HuH-7 (cell line): ENCODE measurements at regions not wholly inside any gene's neighbourhood (a gene's known extent, or its start where the extent isn't known, plus 50 kb on each side); places are given as distances from the start of the nearest gene placed in this dataset.
"Not testable (repeated sequence)": the region's sequence is repeated elsewhere in the genome, so short reads cannot be mapped to it uniquely, and the experiment has no call there.

ENCODE experiments used
- DNase-seq: peaks from one replicate; pipeline ENCODE4 v3.0.0; 2011; ENCODE audit warnings: low spot score

DNA sequence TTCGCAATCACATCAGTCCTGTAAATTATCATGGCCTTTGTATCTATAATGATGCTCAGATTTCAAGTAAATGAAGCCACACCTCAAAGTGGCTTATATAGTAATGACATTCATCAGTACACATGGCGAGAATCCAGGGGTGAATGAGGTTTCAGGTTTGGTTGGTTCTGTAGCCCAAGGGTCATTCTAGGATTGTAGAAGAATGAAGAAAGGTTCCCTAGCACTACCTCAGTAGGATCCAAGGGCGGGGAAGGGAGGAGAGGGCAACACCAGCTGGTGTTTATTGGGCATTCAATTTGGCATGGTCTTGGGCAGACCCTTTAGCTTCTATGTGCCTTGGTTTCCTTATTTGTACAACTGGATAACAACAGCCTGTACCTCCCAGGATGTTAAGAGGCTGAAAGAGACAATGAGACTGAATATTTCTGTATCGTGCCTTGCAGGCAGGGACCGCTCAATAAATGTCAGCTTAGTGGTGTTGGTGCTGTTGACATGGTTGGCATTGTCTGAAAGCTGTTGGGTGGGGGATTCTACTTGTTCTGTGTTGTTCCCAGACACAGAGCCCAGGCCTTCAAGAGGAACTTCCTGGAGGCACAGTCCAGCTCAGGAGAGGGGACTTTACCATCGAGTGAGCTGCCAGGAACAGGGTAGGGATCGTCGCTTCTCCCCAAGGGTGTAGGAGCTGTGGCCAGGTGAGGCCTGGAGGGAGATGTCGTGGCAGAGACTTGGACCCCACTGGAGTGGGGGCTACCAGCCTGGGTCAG lies 388.2 kb downstream of the PTPRU start:
- DNase-seq: no peak

DNA sequence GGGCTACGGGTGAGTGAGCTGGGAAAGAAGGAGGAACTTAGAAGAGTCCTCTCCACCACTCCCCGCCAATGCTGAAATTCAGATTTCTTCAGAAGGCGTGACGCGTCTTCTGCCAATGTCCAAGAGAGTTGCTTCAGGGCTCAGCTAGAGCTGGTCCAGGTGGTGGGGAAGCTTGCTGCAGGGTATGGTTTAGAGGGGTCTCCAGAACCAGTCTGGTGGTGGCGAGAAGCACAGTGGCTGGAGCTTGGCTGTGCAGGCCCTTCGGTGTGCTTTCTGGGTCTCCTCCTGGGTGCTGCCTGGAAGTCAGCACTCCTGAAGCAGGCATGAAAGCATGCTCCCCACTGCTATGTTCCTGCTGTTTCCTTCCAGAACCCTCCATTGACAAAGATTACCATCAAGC lies 387.2 kb downstream of the PTPRU start:
- DNase-seq: no peak

DNA sequence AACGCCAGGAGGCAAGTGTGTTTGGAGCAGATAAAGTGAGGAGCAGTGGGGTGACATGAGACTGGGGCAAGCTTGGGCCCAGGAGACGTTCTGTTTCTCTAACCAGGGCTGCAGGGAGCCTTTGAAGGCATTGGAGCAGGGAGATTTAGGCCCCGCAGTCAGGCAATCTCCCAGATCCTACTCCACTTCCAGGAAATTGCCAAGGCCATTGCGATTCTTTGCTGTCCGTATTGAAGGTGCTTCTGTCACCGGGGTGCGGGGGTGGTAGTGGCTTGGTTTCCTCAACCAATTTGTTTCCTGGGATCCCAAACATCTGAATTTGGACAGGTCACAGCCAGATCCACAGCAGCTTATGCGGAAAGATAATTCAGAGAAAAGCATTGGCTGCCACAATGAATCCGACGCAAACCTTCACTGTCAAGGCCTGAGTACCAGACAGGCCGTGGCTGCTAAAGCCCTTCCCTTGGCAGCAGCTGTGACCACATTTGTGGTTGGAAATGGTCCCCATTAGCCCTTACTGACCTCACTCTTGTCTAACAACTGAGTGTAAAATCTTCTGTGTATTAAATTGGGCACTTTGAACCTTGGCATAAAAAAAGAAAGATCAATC lies 385.6 kb downstream of the PTPRU start:
- no peak for DNase-seq

DNA sequence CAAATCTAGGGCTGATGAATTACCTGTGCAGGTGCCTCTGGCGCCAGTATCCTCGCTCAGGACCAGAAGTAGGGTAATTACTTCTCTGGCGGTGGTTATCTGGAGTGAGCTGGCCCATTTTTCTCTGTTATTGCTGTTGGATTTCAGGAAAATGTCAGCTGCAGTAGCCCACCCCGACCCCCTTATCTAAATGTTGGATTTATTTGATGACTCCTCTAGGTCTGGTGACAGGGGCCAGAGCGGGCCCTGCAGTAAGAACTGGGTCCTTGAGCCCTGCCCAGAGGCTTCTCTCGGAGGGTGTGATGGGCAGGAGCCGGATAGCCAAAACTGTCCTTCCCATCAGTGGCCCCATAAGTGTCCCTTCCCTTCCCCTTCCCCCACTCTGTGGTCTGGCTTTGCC lies 384.3 kb downstream of the PTPRU start:
- no peak for DNase-seq

DNA sequence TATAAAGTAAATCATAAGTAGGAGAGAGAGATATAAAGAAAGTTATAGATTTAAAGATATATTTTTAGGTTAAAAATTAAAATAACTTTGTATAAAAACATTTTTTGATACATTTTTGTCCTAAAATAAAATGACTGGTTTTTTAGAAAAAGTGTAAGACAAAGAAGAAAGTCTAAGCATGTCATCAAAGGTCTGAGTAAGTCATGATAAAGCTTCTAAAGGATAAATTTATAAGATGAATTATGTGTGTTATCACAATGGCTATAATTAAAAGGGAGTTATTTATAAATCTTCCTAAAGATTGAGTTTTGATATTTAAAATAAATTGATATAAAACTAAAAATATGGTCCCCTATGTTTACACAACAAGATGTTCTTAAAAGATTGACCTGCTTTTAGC lies 370.9 kb downstream of the PTPRU start:
- DNase-seq: no peak

DNA sequence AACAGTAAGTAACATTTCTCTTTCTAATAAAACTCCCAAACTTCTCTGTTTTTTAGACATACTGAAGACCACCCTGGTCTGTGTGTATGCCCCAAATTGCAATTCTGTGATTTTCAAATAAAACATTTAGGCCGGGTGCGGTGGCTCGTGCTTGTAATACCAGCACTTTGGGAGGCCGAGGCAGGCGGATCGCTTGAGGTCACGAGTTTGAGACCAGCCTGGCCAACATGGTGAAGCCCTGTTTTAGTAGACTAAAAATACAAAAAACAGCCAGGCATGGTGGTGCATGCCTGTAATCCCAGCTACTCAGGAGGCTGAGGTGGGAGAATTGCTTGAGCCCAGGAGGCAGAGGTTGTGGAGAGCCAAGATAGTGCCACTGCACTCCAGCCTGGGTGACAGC lies 368.5 kb downstream of the PTPRU start:
- DNase-seq: not testable (repeated sequence)

DNA sequence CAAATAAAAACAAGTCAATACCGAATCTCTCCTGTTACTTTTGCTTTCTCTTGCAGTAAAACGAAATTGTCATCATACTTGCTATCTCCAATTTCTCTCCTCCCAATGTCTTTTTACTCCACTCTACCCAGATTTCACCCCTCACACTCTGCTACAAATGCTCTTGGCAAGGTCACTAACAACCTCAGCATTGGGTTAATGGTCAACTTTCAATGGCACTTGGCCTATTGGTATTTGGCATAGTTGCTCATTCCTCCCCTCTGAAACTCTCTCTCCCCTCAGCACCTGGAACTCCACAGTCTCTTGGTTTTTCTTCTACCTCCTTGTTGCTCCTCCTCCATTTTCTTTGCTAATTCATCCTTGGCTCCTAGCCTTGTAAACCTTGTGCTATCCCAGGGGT lies 367.3 kb downstream of the PTPRU start:
- DNase-seq: no peak

DNA sequence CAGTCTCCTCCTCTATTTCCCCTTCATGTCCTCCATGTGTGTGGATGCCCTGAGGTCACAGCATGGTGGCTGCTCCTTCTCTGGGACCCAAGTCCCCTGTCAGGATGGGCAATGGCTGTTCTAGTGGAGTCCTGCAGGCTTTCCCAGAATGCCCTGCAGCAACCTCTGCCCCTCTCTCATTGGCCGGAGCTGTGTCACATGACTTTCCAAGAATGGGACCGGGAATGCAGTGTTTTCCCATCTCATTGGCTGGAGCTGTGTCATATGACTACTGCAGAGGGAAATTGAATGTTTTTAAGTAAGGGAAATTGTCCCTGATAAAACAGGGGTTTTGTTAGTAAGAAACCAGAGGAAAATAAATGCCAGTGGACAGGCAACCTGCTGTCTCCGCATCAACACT lies 365.9 kb downstream of the PTPRU start:
- DNase-seq: no peak

DNA sequence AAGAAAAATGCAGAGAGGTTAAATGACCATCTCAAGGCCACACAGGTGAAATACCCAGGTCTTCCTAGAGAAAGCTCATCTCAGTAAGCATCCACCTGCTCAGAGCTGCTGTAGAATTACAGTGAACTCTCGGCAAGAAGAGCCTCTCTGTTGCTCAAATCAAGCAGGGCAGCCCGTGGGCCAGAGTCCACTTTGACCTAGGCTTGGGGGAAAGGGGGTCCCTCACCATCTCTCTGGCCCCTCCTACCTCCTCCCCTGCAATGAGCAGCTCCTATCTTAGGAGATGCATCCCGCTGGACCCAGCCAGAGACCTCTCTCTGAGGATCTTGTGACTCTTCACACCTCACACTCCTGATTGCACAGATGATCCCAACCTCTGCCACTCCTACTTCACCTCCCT lies 364.7 kb downstream of the PTPRU start:
- DNase-seq: no peak

DNA sequence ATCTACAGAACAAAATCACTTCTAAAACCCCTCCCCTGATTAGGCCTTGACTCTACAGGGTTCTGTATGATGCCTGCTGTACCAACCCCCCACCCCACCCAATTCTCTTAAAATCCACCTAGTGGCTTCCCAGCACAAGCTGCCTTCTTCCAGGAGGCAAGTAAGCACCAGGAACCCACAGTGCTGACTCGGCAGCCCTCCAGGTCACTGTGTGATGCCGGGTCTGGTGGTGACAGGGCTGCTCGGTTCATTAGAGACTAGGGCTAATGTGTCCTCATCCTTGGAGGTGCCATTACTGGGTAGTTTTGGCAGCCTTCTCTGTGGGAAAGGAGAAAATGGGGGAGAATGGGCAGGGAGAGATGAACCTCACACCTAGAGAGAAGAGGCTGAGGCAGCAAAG lies 363.5 kb downstream of the PTPRU start:
- DNase-seq: no peak

DNA sequence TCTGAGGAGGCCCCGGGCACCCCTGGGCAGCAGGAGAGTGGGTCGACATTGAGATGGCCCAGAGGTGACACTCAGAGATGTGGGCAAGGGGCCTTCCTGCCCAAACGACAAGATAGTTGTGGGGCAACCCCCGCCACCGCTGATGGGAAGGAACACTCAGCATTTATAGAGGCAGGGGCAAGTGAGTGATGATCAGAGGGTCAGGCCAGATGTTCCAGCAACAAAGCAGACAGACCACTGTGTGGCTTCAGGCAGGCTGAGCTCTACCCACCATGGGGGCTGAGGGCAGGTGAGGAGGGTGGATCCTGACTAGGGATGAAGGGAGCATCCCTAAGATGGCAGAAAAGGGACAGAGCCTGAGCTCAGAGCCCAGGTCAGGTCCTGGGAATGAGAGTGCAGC lies 362.7 kb downstream of the PTPRU start:
- no peak for DNase-seq

DNA sequence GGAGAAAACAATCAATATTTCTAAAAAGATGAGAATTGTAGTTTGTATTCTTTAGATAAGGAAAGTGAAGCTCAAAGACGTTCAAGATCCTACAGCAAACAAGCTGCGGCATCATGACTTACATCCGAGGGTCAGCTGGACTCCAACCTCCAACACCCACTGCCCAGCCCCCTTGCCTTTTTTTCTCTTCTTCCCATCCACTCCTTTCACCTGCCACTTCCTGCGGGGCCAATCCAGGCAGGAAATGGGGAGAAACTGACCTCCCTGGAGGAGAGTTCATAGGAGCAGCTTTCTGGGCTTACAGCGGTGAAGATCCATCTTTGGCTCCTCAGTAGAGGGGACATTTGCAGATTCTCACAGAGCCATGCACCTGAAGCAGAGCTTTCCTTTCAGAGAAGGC lies 361.5 kb downstream of the PTPRU start:
- no peak for DNase-seq

DNA sequence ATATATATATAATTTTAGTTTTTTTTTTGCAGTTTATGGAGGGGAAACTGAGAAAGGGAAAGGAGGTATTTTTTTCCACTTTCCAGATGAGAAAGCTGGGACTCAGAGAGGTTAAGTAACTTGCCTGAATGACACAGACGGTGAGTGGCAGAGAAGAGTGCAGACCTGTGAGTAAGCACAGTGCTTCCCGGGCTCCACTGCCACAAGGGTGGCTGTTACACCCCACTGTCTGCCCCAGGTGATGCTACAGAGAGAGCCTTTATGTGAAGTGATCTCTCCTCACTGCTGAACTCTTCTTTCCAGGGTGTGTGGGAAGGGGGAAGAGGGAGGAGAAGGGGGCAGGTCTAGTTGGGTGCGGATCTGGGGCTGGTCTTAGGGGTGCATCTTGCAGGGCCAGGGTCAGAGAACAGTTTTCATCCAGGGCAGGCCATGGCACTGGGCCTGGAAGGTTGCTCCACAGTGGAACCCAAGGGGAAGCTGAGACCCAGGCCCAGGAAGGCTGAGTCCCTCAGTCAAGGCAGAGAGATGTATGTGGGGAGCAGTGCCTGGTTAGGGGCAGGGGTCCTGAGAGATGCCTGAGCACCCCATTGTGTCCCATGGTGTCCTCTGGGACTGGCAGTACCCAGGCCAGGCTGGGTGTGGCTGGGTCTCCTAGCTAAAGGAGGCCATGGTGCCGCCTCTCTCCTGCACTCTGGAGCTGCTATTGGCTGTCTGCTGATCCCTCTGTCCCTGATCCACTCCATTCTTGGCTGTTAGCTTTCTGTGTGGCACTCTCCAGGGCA lies 357.5 kb downstream of the PTPRU start:
- DNase-seq: no peak

DNA sequence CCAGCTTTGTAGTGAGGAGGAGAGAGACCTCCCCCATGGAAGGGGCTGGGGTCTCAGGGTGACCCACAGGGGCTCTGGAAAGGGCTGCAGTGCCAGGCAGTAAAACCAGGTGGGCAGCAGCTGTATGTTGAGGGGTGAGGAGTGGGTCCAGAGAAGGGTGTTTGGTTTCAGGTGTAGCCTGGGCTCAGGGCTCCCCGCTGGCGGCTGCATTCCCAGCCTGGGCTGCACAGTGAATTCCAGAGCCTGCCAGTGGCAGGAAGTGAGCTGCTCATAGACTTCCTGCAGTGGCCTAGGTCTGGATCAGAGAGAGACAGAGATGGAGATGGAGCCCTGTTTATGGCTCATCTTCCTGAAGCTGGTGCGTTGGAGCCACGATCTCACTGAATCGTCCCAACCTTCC lies 356.4 kb downstream of the PTPRU start:
- no peak for DNase-seq

DNA sequence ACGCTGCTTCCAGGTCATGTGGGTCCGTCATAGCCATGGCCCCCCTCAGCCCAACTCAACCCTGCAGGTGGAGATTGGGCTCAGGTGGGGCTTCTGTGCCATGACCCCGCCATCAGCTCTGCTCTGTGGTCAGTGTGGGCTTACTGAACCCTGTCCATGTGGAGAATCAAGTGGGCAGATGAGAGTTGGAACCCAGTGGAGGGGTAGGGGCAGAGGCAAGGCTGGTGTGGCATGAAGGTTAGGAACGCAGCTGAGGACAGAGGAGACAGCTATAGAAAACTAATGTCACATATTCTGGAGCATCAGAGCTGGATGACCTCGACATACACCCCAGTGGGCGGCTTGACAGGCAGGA lies 355.9 kb downstream of the PTPRU start:
- DNase-seq: no peak

DNA sequence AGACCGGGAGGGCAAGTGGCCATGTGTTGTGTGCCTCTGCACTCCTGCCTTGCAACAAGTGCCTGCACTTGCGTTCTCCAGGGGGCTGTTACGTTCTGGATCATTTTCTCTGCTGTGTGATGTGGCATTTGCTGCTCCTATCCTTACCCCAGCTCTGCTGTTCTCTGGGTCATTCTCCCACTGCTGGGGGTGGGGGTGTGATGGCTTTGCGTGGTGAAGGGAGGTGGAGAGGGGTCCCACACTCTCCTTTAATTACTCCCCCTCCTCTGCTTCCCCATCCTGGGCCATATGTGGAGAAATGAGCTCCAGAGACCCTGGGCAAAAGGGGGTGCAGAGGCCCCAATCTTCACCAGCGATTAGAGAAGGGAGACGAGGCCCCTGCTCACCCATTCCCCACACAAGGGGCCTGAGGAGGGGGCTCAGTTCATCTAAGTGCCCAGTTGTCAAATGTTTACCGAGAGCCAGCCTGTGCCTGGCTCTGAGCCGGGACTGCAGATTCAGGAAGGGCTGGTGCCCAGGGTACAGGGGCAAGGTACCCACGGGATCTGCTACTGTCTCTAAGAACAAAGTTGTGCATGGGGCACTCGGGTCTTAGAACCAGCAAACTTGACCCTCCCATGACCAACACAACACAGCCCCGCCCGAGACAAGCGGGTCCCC lies 355.4 kb downstream of the PTPRU start:
- DNase-seq: no peak

DNA sequence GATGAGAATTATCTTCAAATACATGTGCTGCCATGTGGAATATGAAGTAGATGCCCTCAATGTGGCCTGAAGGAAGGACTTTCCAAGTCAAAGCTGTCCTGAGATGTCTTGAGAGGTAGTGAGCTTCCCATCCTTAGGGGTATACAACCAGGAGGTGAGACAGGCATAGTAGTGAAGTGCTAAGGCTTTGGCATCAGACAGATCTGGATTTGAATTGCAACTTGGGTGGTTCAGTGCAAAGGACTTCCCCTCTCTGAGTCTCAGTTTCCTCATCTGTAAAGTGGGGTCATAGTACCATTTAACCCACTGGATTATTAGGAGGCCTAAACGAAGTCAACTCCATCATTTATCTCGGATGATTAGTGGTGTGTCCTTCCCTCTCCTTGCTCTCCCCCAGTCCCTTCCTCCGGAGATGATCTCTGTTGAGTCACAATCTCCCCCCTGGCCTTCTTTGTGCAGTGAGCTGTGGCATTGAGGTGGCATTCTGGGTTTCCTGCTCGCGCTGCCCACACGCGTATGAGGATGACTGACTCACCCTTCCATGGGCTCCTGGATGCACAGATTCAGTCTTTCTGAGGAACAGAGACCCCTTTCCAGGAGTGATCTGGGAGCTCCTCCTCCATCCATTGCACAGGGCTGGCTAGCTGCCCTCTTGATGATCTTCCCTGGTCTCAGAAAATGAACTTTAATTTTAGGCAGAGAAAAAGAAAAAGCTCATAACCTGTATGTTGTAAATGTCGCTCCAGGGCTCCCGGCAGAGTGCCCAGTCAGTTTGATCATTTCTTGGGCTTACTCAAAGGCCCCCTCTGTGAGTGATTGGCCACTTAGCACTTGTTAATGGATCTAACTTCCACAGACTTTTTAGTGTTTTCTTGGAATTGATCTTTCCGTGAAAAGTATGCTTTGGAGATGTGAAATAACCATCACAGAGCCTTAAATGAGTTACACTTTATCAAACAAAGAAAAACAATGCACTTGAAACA lies 354.6 kb downstream of the PTPRU start:
- no peak for DNase-seq

DNA sequence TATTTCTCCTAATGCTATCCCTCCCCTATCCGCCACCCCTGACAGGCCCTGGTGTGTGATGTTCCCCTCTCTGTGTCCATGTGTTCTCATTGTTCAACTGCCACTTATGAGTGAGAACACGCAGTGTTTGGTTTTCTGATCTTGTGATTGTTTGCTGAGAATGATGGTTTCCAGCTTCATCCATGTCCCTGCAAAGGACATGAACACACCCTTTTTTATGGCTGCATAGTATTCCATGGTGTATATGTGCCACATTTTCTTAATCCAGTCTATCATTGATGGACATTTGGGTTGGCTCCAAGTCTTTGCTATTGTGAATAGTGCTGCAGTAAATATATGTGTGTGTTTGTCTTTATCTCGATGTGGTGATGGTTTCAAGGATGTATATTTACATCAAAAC lies 353.4 kb downstream of the PTPRU start:
- DNase-seq: not testable (repeated sequence)

DNA sequence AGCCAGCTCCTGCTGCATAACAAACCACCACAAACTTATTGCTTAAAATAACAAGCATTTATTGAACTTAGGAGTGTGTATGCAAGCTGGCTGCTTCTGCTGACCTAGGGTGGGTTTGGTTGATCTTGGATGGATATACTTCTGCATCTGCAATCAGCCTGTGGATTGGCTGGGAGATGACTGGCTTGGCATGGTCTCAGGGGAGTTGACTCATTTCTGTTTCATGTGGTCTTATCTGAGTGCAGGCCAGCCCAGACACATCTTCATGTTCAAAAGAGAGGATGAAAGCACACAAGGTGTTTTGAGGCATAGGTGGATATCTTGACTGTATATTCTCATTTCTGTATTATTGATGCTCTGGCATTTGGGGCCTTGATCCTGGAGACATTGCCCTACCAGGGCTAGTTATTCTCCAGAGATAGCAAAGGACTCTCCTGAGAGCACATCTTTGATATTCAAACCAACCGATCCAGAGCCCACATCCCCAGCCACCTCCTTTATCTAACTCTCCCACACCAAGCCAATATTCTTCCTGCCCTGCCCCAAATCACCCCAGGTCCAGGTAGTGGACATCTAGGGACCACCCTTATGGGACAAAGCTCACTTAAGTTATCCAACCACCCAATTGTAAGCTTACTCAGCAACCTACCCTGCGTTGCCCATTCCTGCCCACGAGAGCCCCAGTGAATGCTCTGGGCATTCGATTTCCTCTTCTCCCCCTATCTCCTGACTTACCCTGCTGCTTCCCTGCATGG lies 350.8 kb downstream of the PTPRU start:
- no peak for DNase-seq

DNA sequence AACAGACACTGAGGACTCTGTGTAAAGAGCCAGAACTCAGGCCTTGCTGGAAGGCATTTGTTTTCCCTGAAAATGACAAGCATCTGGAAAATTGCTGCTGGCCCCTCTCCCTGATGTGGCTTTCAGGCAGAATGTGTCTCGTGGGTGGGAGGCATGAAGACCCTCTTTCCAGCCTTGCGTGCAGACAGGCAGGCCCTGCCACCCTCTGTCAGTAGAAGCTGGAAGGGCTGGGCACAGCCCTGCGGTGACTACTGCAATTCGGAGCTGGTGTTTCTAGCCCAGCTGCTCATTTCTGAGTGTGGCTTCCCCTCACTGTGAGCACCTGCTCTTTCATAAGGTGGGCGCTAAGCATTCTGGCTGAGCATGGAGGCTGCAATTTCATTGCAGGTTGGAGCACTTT lies 349.9 kb downstream of the PTPRU start:
- DNase-seq: no peak

DNA sequence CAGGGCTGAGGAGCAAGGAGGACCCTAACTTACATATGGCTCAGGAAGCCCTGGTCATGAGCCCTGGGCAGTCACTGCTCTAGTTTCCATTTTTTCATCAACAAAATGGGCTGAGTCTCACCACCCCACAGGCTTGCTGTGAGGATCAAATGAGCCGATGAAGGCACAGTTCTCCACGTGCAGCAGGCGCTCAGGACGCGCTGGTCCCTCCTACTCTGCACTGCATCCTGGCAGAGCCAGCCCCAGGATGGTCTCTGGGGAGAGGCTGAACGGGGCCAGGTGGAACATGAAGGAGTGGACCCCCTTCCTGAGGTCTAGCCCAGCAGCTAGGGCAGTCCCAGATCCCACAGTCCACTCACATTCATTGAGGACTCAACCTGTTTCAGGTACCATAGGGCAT lies 349.3 kb downstream of the PTPRU start:
- no peak for DNase-seq
